ENCODE measurements at regions not wholly inside any gene's neighbourhood (a gene's known extent, or its start where the extent isn't known, plus 50 kb on each side); places are given as distances from the start of the nearest gene placed in this dataset.

- no peak overlapping the region for H3K4me3 ChIP-seq (ENCODE audit: low read depth, low read length)
- TF ChIP-seq CTCF (IDR thresholded peaks at IDR 0.05; ENCODE audit: low read depth, low read length): no peak
These were observed 51.7 kb upstream of the ACP3 start for GRCh38 chr3:132265488-132265887.

GRCh38 chr3:132267391-132267993, 49.7 kb upstream of the ACP3 start:
- TF ChIP-seq CTCF (IDR thresholded peaks at IDR 0.05; ENCODE audit: low read depth, low read length): no peak
- H3K4me3 ChIP-seq (ENCODE audit: low read depth, low read length): no peak overlapping the region
